NT2/D1 (cell line): ENCODE measurements at regions not wholly inside any gene's neighbourhood (a gene's known extent, or its start where the extent isn't known, plus 50 kb on each side); places are given as distances from the start of the nearest gene placed in this dataset.

ENCODE experiments used
- YY1 ChIP-seq: IDR thresholded peaks from 2 replicates; pipeline ENCODE4 v1.6.1; 2011; ENCODE audit not compliant: insufficient read length, insufficient read depth
- ZNF274 ChIP-seq: IDR thresholded peaks from 2 replicates; pipeline ENCODE4 v1.6.1; 2011; ENCODE audit warnings: mild to moderate bottlenecking, low read depth, low read length

DNA sequence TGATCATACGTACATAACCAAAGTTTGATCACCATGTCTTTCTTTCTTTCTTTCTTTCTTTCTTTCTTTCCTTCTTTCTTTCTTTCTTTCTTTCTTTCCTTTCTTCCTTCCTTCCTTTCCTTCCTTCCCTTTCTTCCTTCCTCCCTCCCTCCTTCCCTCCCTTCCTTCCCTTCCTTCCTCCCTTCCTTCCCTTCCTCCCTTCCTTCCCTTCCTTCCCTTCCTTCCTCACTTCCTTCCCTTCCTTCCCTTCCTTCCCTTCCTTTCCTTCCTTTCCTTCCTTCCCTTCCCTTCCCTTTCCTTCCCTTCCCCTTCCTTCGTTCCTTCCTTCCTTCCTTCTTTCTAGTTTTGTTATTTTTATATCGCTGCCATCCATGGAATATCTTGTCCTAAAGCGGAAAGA, 406.7 kb upstream of the DDX18 start:
- TF ChIP-seq YY1 (no peak), ZNF274 (no peak)
